ENCODE measurements at regions not wholly inside any gene's neighbourhood (a gene's known extent, or its start where the extent isn't known, plus 50 kb on each side); places are given as distances from the start of the nearest gene placed in this dataset.

DNA sequence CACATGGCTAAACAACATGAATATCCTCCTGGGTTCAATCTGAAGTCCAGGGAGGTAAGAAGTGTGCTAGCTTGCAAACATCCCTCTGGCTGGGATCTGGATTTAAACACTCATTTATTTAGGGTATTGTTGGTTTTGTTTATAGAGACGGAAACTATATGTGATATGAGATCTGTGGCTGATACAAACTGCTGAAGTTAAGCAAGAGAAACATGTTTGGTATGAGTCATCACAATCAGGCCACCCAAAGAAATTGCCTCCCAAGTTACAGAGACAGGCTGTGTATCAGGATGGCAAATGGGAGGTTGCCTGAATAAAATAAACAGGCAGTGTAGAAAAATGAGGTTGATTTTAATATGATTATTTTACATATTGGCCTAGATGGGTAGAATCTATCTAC lies 562.1 kb downstream of the IGSF11 start:
- TF ChIP-seq POLR2A (IDR thresholded peaks at IDR 0.05; ENCODE audit: low read length) (no peak), GATA1 (IDR thresholded peaks at IDR 0.05; ENCODE audit: low read depth, low read length) (no peak)
